GM18868 (cell line): ENCODE measurements at regions not wholly inside any gene's neighbourhood (a gene's known extent, or its start where the extent isn't known, plus 50 kb on each side); places are given as distances from the start of the nearest gene placed in this dataset.
"Not testable (repeated sequence)": the region's sequence is repeated elsewhere in the genome, so short reads cannot be mapped to it uniquely, and the experiment has no call there.

Experiments
- ATAC-seq: cut with Tn5 transposase; IDR thresholded peaks from one replicate; pipeline ENCODE4 v1.9.1; 2021; ENCODE audit warnings: mild to moderate bottlenecking, moderate library complexity; ENCODE audit not compliant: unreplicated experiment

DNA sequence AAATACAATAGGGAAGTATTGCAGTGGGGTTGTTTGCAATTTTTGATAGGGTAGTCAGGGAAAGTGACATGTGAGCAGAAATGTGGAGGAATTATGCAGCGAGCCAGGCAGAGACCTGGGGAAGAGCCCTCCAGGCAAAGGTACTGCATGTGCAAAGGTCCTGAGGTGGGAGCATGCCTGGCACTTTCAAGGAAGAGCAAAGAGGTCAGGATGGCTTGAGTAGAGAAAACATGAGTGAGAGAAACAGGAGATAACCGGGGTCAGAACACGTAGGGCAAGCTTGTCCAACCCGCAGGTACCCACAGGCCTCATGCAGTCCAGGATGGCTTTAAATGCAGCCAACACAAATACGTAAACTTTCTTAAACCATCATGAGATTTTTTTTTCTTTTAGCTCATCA lies 71.0 kb downstream of the COQ2 start:
- no peak for ATAC-seq

- peak; percentile 91 for ATAC-seq
Observed at GRCh38 chr4:83212041-83212851, 72.4 kb downstream of the COQ2 start.

DNA sequence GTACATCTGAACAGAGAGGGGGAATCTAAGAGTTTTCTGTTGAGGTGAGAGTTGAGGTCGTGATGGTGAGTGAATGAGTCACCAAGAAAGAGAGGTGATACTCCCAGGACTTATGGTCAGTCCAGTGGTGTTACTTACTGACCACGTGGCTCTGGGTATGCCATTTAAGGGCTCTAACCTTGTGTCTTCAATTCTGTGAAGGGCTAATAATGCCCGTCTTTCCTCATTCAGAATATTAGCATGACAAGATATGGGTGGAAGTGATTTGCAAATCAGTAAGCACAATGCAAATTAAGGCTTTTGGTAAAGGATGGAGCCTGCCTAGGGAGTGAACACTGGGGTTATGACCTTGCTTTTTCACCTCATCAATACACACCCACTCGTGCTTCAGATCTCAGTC lies 75.2 kb downstream of the COQ2 start:
- ATAC-seq = no peak

GRCh38 chr4:83208371-83209365 lies 75.9 kb downstream of the COQ2 start:
- no peak for ATAC-seq

DNA sequence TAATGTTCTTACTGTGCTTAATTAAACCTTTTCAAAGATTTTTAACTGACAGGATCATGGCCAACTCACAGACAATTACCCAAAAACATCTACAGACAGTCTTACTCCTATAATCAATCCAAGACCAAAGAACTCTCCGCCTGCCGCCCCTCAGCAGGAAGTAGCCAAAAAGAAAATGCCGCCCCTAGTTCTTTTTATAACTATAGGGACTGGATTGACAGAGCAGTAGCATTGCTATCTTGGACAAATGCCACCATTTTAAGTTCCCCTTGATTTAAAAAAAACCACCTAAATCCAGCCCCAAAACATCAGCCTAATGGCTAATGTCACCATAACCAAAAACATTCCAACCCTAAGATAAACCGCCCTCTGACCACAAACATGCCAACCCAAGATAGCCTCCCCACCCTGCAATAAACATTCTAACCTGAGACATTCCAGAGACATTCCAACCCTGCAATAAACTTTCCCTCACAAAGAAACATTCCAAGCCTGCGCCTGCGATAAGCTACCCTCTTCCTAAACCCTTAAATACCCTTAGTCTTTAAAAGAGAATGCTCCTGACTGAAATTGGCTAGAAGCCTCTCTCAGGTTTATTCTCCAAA lies 77.0 kb downstream of the COQ2 start:
- no peak for ATAC-seq

GRCh38 chr4:83205760-83206159 lies 78.8 kb downstream of the COQ2 start:
- ATAC-seq = no peak

DNA sequence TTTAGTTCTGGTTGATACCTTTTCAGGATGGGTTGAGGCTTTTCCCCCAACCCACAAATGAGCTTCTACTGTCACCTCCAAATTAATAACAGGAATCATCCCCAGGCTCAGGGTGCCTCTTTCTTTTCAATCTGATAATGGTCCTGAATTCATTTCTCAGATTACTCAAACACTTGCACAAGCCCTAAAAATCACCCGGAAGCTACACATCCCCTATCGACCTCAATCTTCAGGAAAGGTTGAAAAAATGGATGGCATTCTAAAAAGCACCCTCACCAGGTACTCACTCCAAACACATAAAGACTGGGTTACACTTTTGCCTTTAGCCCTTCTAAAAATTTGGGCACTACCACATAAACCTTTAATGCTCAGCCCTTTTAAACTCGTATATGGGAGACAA lies 79.9 kb downstream of the COQ2 start:
- no peak for ATAC-seq

DNA sequence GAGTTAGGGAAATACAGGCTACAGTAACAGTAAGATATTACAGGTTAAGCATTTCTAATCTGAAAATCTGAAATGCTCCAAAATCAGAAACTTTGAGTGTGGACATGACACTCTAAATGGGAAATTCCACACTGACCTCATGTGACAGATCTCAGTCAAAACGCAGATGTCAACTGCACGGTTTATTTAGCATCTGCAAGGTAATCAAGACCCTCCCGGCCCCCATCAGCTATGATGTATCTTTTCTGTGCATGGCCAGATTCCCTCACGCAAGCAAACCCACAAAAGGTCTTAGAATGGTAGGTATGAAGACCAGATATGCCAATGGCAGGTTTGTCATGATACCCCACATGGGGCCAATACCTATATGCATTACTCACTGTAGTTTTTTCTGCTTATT lies 82.8 kb downstream of the COQ2 start:
- no peak for ATAC-seq

- peak; percentile 70 for ATAC-seq
Observed at GRCh38 chr4:83197555-83198235, 83.2 kb upstream of the PLAC8 start.

- ATAC-seq = no peak
Observed at GRCh38 chr4:83196921-83197320, 82.4 kb upstream of the PLAC8 start.

- no peak for ATAC-seq
Observed at GRCh38 chr4:83195269-83195668, 80.7 kb upstream of the PLAC8 start.

DNA sequence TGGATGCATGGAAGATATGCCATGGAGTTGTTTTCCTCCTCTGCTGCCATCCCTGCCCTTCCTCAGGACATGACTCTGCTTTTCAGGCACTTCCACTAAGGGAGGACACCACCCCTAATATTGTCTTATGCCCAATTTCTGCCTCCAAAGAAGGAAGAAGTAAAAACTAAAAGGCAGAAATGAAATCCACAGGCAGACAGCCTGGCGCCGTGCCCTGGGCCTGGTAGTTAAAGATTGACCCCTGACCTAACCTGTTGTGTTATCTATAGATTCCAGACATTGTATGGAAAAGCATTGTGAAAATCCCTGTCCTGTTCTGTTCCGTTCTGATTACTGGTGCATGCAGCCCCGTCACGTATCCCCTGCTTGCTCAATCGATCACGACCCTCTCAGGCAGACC lies 80.1 kb upstream of the PLAC8 start:
- not testable (repeated sequence) for ATAC-seq

DNA sequence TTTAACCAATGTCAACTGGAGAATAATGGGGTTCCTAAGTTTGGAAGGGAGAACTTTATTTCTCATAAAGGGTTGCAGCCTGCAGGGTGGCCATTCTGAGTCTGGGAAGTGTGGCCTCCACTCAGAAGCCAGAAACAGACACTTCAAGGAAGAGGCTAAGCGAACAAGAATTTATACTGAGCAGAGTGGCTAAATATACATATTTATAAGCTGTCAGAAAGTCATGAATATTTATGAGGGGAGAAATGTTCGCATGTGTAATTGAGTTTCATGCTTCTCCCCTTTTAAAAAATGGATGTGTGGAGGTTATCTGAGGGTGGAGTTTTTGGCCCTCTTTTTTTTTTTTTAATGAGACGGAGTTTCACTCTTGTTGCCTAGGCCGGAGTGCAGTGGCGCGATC lies 78.1 kb upstream of the PLAC8 start:
- ATAC-seq = no peak

DNA sequence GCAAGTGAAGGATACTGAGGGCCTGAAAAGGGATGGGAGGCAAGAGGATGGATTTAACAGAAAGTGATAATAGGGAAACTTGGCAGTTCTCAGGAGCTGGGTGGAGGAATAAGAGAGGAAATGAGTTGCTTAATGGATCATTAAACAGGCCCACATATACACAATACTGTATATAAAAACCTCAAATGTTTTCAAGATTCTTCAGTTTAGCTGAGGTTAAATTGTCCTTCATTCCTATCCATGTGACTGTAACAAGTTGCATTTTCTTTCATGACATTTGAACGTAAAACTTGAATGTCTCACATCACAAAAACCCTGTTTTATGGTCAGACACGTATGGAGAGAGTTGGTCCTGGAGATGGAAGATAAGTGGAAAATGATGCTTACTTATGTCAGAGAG lies 76.5 kb upstream of the PLAC8 start:
- ATAC-seq = no peak

- ATAC-seq = no peak
Observed at GRCh38 chr4:83189631-83190136, 75.2 kb upstream of the PLAC8 start.

GRCh38 chr4:83180431-83180968 lies 66.0 kb upstream of the PLAC8 start:
- peak; percentile 64 for ATAC-seq

DNA sequence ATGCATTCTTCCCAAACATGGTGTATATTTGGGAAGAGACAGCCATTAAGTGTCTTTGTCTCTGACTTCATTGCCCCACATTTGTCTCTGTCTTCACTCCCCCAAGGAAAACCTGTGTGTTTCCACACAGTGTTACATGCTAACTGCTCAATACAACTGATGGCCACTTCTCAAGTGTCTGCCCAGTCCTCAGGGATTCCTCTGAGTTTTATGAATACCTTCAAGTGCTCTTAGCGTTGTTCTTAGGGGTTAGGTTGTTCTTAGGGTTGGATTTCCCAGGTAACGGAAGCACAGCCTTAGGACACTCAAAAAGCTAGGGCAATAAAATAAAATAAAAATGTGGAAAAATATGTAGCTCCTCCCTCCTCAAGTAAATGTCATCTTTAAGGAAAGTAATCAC lies 64.7 kb upstream of the PLAC8 start:
- ATAC-seq = no peak

GRCh38 chr4:83178029-83178428 lies 63.5 kb upstream of the PLAC8 start:
- peak; percentile 48 for ATAC-seq

- no peak for ATAC-seq
Observed at GRCh38 chr4:83177182-83177581, 62.7 kb upstream of the PLAC8 start.

DNA sequence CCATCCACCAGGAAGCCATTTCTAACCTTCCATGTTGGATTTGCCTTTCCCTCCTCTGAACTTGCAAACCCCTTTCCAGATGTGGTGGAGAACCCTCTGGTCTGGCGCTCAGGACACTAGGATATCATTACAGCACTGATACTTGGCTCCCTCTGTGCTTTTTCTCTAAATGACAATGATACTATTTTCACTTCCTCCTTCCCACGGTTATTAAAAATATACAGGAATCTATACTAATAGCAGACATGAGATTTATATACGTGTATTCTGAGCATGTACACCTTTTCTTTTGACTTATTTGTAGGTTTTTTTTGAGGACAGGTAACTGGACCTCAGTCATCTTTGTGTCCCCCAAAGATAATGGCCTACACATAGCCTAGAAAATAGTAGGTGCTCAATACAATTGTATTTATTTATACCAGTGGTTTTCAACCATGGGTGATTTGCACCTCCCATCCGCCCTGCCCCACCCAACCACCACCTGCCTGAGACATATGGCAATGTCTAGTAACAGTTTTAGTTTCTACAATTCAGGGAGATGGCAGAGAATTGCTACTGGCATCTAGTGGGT lies 60.4 kb upstream of the PLAC8 start:
- ATAC-seq = peak; percentile 63
